ELR (cell line): ENCODE measurements at regions not wholly inside any gene's neighbourhood (a gene's known extent, or its start where the extent isn't known, plus 50 kb on each side); places are given as distances from the start of the nearest gene placed in this dataset.

Experiments
- DNase-seq: peaks from one replicate; pipeline ENCODE4 v3.0.0-alpha.2; 2015; ENCODE audit warnings: low read depth

- DNase-seq, result no peak
Measured at GRCh38 chr14:56501909-56502530, 77.6 kb upstream of the TMEM260 start.

- no peak for DNase-seq
Measured at GRCh38 chr14:56505361-56505760, 74.2 kb upstream of the TMEM260 start.

- DNase-seq, result no peak
Measured at GRCh38 chr14:56512521-56512920, 67.1 kb upstream of the TMEM260 start.

- peak; percentile 43 for DNase-seq
Measured at GRCh38 chr14:56514663-56515371, 64.8 kb upstream of the TMEM260 start.

GRCh38 chr14:56515739-56516138 is 63.9 kb upstream of the TMEM260 start:
- no peak for DNase-seq

- DNase-seq, result no peak
Measured at GRCh38 chr14:56522403-56522802, 57.2 kb upstream of the TMEM260 start.

- DNase-seq, result no peak
Measured at GRCh38 chr14:56524971-56525677, 54.5 kb upstream of the TMEM260 start.

- no peak for DNase-seq
Measured at GRCh38 chr14:56528927-56529326, 50.7 kb upstream of the TMEM260 start.
